Left ventricle myocardium superior (tissue), 1 donor: ENCODE measurements at regions not wholly inside any gene's neighbourhood (a gene's known extent, or its start where the extent isn't known, plus 50 kb on each side); places are given as distances from the start of the nearest gene placed in this dataset.
A peak's percentile ranks its signal among the peaks of the same experiment; 100 is the strongest.
"Not testable (repeated sequence)": the region's sequence is repeated elsewhere in the genome, so short reads cannot be mapped to it uniquely, and the experiment has no call there.

ENCODE experiments used
- ATAC-seq: fragments of 200-7000 bp; cut with Tn5 transposase; one replicate; pipeline ENCODE4 v1.9.1; 2020; ENCODE audit warnings: mild to moderate bottlenecking, moderate library complexity
- DNase-seq: peaks from one replicate; pipeline ENCODE4 v3.0.0-alpha.2; 2020
- intact Hi-C: fragments of 100-400 bp; cut with micrococcal nuclease; formaldehyde crosslinking; loops from one replicate; pipeline ENCODE4 v1.11.0; 2022
- donor health status: DM: no; HTN: yes; CAD: no; lungs with severe emphysema.

GRCh38 chr2:53544871-53545558 lies 222.6 kb upstream of the CHAC2 start:
- no peak for DNase-seq
- intact Hi-C loops: no loop called here
- ATAC-seq: no peak

- intact Hi-C loops: no loop called here
- ATAC-seq (no peak), DNase-seq (no peak)
Observed at GRCh38 chr2:53543083-53543482, 224.5 kb upstream of the CHAC2 start.

GRCh38 chr2:53536583-53537361 lies 230.8 kb upstream of the CHAC2 start:
- no peak for DNase-seq
- ATAC-seq: peak; percentile 90
- intact Hi-C loops: no loop called here

GRCh38 chr2:53535234-53535840 lies 232.3 kb upstream of the CHAC2 start:
- ATAC-seq (no peak), DNase-seq (no peak)
- intact Hi-C loops: no loop called here

GRCh38 chr2:53530126-53530525 lies 237.5 kb upstream of the CHAC2 start:
- DNase-seq: no peak
- ATAC-seq: no peak
- intact Hi-C loops: no loop called here

GRCh38 chr2:53527056-53527455 lies 240.5 kb upstream of the CHAC2 start:
- no peak for DNase-seq
- intact Hi-C loops: no loop called here
- ATAC-seq: no peak

- peak; percentile 74 for ATAC-seq
- intact Hi-C loops: no loop called here
Observed at GRCh38 chr2:53519918-53520841, 247.4 kb upstream of the CHAC2 start.

GRCh38 chr2:53517406-53517805 lies 250.2 kb upstream of the CHAC2 start:
- ATAC-seq: no peak
- intact Hi-C loops: no loop called here
- no peak for DNase-seq

More at GRCh38 chr2:53519918-53520841, 247.4 kb upstream of the CHAC2 start:
- DNase-seq: no peak

- ATAC-seq (no peak), DNase-seq (no peak)
- intact Hi-C loops: no loop called here
Observed at GRCh38 chr2:53516650-53517049, 251.0 kb upstream of the CHAC2 start.

GRCh38 chr2:53515435-53516332 lies 251.9 kb upstream of the CHAC2 start:
- peak; percentile 39 for ATAC-seq
- DNase-seq: no peak
- intact Hi-C loops: no loop called here

- intact Hi-C loops: no loop called here
- no peak for DNase-seq
- ATAC-seq: peak; percentile 57
Observed at GRCh38 chr2:53513167-53513666, 254.4 kb upstream of the CHAC2 start.

- intact Hi-C loops: no loop called here
- no peak for ATAC-seq
Observed at GRCh38 chr2:53512071-53512826, 255.4 kb upstream of the CHAC2 start.

GRCh38 chr2:53511549-53511948 lies 256.1 kb upstream of the CHAC2 start:
- no peak for ATAC-seq
- no peak for DNase-seq
- intact Hi-C loops: no loop called here

More at GRCh38 chr2:53512071-53512826, 255.4 kb upstream of the CHAC2 start:
- DNase-seq: no peak

GRCh38 chr2:53510401-53510800 lies 257.2 kb upstream of the CHAC2 start:
- ATAC-seq (no peak), DNase-seq (no peak)
- intact Hi-C loops: no loop called here

- DNase-seq (no peak), ATAC-seq (no peak)
- intact Hi-C loops: no loop called here
Observed at GRCh38 chr2:53509831-53510388, 257.7 kb upstream of the CHAC2 start.

- no peak for DNase-seq
- ATAC-seq: no peak
- intact Hi-C loops: no loop called here
Observed at GRCh38 chr2:53508667-53509066, 258.9 kb upstream of the CHAC2 start.

- ATAC-seq, intact Hi-C loops, DNase-seq: not testable (repeated sequence)
Observed at GRCh38 chr2:53507070-53507469, 260.5 kb upstream of the CHAC2 start.
